Peyer's patch (tissue), 4 donors: ENCODE measurements at regions not wholly inside any gene's neighbourhood (a gene's known extent, or its start where the extent isn't known, plus 50 kb on each side); places are given as distances from the start of the nearest gene placed in this dataset.

Experiments used
- CTCF ChIP-seq, 6 experiments: fragments of 450-650 bp in 4 of 6; fragments of 200-600 bp in 2 of 6; sonication (generic) in 1 of 6; IDR thresholded peaks; one replicate each; pipeline ENCODE4 v1.5.1; 2017 to 2019; ENCODE audit warnings: antibody characterized with exemption in 6 of 6, mild to moderate bottlenecking in 3 of 6, moderate library complexity in 1 of 6
- POLR2A ChIP-seq, 2 donors: fragments of 450-650 bp; IDR thresholded peaks; one replicate each; pipeline ENCODE4 v1.5.1; 2017; ENCODE audit warnings: antibody characterized with exemption in 2 of 2, mild to moderate bottlenecking in 2 of 2, moderate library complexity in 2 of 2

GRCh38 chr7:34309584-34309983 lies 348.4 kb upstream of the NPSR1 start:
- TF ChIP-seq CTCF (IDR thresholded peaks at IDR 0.05) (no peak), POLR2A (IDR thresholded peaks at IDR 0.05) (no peak)
